ENCODE measurements at regions not wholly inside any gene's neighbourhood (a gene's known extent, or its start where the extent isn't known, plus 50 kb on each side); places are given as distances from the start of the nearest gene placed in this dataset.

DNA sequence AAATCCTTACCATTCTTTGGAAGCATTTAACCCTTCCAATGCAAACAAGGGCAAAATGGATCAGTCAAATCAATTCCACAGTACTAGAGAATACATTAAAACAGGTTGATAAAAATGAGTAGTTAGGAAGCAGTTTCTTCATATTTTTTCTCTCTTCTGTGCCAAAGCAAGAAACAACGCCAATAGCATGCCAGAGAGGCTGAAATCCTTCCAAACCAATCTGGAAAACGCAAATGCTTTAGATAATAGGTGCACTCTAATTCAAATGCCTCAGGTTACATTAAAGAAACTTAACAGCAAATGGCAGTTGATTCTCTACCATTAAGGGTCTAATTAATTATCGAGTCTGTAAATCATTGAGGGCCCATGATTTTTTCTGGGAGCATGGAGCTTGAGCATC lies 755.2 kb downstream of the C6orf118 start:
- TF ChIP-seq EZH2phosphoT487 (IDR thresholded peaks at IDR 0.05; ENCODE audit: borderline replicate concordance), result no peak
- TF ChIP-seq, protein P1, sequence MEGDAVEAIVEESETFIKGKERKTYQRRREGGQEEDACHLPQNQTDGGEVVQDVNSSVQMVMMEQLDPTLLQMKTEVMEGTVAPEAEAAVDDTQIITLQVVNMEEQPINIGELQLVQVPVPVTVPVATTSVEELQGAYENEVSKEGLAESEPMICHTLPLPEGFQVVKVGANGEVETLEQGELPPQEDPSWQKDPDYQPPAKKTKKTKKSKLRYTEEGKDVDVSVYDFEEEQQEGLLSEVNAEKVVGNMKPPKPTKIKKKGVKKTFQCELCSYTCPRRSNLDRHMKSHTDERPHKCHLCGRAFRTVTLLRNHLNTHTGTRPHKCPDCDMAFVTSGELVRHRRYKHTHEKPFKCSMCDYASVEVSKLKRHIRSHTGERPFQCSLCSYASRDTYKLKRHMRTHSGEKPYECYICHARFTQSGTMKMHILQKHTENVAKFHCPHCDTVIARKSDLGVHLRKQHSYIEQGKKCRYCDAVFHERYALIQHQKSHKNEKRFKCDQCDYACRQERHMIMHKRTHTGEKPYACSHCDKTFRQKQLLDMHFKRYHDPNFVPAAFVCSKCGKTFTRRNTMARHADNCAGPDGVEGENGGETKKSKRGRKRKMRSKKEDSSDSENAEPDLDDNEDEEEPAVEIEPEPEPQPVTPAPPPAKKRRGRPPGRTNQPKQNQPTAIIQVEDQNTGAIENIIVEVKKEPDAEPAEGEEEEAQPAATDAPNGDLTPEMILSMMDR (conservative IDR thresholded peaks at IDR 0.05; ENCODE audit: low read length), result no peak
- Histone ChIP-seq H3K36me3 (ENCODE audit: insufficient read depth, low read length) (no peaks in the 10 kb centered on the region), H3K4me3 (ENCODE audit: low read length, poor library complexity, severe bottlenecking) (no peak overlapping the region), H3K27me3 (ENCODE audit: insufficient read depth, low read length, poor library complexity, severe bottlenecking) (no peaks in the 10 kb centered on the region), H4K20me1 (ENCODE audit: insufficient read depth, low read length, poor library complexity, severe bottlenecking) (no peaks in the 10 kb centered on the region), H3K9ac (ENCODE audit: low read depth, low read length, poor library complexity, severe bottlenecking) (no peak overlapping the region), H3K9me2 (replicated peaks; ENCODE audit: low read depth, low read length) (no peaks in the 10 kb centered on the region), H3F3A (ENCODE audit: low read depth) (no peaks in the 10 kb centered on the region), H3K4me2 (ENCODE audit: low read depth, low read length, poor library complexity, severe bottlenecking) (no peak overlapping the region), H2AFZ (ENCODE audit: low read length) (no peak overlapping the region), H3K79me2 (ENCODE audit: insufficient read depth, low read length) (no peaks in the 10 kb centered on the region), H3K4me1 (ENCODE audit: insufficient read depth, low read length, poor library complexity, severe bottlenecking) (no peaks in the 10 kb centered on the region), H3K9me3 (ENCODE audit: insufficient read depth, low read depth, low read length) (no peaks in the 10 kb centered on the region)

DNA sequence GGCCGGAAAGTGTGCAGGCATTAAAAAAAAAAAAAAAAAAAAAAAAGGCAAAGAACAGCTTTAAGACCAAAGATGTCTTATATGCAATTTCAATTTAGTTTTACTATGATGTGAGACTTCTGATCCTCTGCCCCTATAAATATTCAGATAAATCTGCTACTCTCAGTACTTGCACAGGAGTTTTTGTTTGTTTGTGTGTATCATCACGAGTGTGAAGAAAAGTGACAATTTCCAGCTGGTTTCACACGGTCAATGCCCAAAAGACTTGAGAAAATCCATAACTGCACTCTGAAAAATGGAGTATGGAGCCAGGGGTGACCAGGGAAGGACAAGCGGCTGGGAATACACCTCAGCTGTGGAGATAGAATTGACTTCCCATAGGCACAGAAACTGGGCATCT lies 757.7 kb downstream of the C6orf118 start:
- Histone ChIP-seq H3K4me2 (ENCODE audit: low read depth, low read length, poor library complexity, severe bottlenecking) (no peak overlapping the region), H3K9me2 (replicated peaks; ENCODE audit: low read depth, low read length) (no peaks in the 10 kb centered on the region), H3K79me2 (ENCODE audit: insufficient read depth, low read length) (no peaks in the 10 kb centered on the region), H3K4me1 (ENCODE audit: insufficient read depth, low read length, poor library complexity, severe bottlenecking) (no peaks in the 10 kb centered on the region), H4K20me1 (ENCODE audit: insufficient read depth, low read length, poor library complexity, severe bottlenecking) (no peaks in the 10 kb centered on the region), H2AFZ (ENCODE audit: low read length) (no peak overlapping the region), H3K9ac (ENCODE audit: low read depth, low read length, poor library complexity, severe bottlenecking) (no peak overlapping the region), H3K36me3 (ENCODE audit: insufficient read depth, low read length) (no peaks in the 10 kb centered on the region), H3K4me3 (ENCODE audit: low read length, poor library complexity, severe bottlenecking) (no peak overlapping the region), H3K9me3 (ENCODE audit: insufficient read depth, low read depth, low read length) (no peaks in the 10 kb centered on the region), H3K27me3 (ENCODE audit: insufficient read depth, low read length, poor library complexity, severe bottlenecking) (no peaks in the 10 kb centered on the region), H3F3A (ENCODE audit: low read depth) (no peaks in the 10 kb centered on the region)
- TF ChIP-seq EZH2phosphoT487 (IDR thresholded peaks at IDR 0.05; ENCODE audit: borderline replicate concordance), result no peak
- TF ChIP-seq, protein P1 (conservative IDR thresholded peaks at IDR 0.05; ENCODE audit: low read length), result no peak

DNA sequence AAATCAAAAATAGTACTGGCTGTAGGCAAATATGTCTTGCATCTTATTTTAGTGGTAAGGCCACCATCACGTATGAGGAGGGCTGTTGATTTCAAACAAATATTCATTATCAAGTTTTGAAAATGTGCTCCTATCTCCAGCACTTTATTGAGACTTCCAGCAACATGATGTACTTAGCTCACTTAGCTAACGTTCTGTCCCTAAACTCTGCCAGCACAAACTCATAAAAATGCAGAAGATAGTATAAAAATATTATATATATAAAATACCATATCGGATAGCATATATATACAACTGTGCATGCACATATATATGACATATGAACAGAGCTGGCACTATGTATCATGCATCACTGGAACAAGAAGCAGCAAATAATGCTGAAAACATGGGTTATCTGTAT lies 762.3 kb downstream of the C6orf118 start:
- Histone ChIP-seq H3K27me3 (ENCODE audit: insufficient read depth, low read length, poor library complexity, severe bottlenecking) (no peaks in the 10 kb centered on the region), H3K9ac (ENCODE audit: low read depth, low read length, poor library complexity, severe bottlenecking) (no peak overlapping the region), H3K4me1 (ENCODE audit: insufficient read depth, low read length, poor library complexity, severe bottlenecking) (no peaks in the 10 kb centered on the region), H3K4me2 (ENCODE audit: low read depth, low read length, poor library complexity, severe bottlenecking) (no peak overlapping the region), H3K9me2 (replicated peaks; ENCODE audit: low read depth, low read length) (no peaks in the 10 kb centered on the region), H3K79me2 (ENCODE audit: insufficient read depth, low read length) (no peaks in the 10 kb centered on the region), H3K4me3 (ENCODE audit: low read length, poor library complexity, severe bottlenecking) (no peak overlapping the region), H3F3A (ENCODE audit: low read depth) (no peaks in the 10 kb centered on the region), H4K20me1 (ENCODE audit: insufficient read depth, low read length, poor library complexity, severe bottlenecking) (no peaks in the 10 kb centered on the region), H3K9me3 (ENCODE audit: insufficient read depth, low read depth, low read length) (no peaks in the 10 kb centered on the region), H3K36me3 (ENCODE audit: insufficient read depth, low read length) (no peaks in the 10 kb centered on the region), H2AFZ (ENCODE audit: low read length) (no peak overlapping the region)
- TF ChIP-seq, protein P1 (conservative IDR thresholded peaks at IDR 0.05; ENCODE audit: low read length), result no peak
- TF ChIP-seq EZH2phosphoT487 (IDR thresholded peaks at IDR 0.05; ENCODE audit: borderline replicate concordance), result no peak
